Suprapubic skin (tissue), 4 donors: ENCODE measurements at regions not wholly inside any gene's neighbourhood (a gene's known extent, or its start where the extent isn't known, plus 50 kb on each side); places are given as distances from the start of the nearest gene placed in this dataset.

ENCODE experiments used
- DNase-seq, 2 donors: peaks; one replicate each; pipeline ENCODE4 v3.0.0-alpha.2; 2019; ENCODE audit warnings: low spot score in 2 of 2
- H3K27ac ChIP-seq: fragments of 200-600 bp; sonication (generic); one replicate; pipeline ENCODE4 v1.5.1; 2019
- H3K27me3 ChIP-seq: fragments of 200-600 bp; sonication (generic); one replicate; pipeline ENCODE4 v1.5.1; 2019
- H3K36me3 ChIP-seq: fragments of 200-600 bp; sonication (generic); one replicate; pipeline ENCODE4 v1.5.1; 2019
- H3K4me1 ChIP-seq: fragments of 200-600 bp; sonication (generic); one replicate; pipeline ENCODE4 v1.5.1; 2019
- H3K4me3 ChIP-seq: fragments of 200-600 bp; sonication (generic); one replicate; pipeline ENCODE4 v1.5.1; 2019; ENCODE audit warnings: mild to moderate bottlenecking
- H3K9me3 ChIP-seq: fragments of 200-600 bp; sonication (generic); one replicate; pipeline ENCODE4 v1.5.1; 2019
- CTCF ChIP-seq, 2 donors: fragments of 200-600 bp in 1 of 2; fragments of 450-650 bp in 1 of 2; sonication (generic) in 1 of 2; IDR thresholded peaks; one replicate each; pipeline ENCODE4 v1.5.1; 2016 to 2019; ENCODE audit warnings: antibody characterized with exemption in 2 of 2, mild to moderate bottlenecking in 1 of 2, moderate library complexity in 1 of 2
- EP300 ChIP-seq: sonication (generic); formaldehyde crosslinking; IDR thresholded peaks from one replicate; pipeline ENCODE4 v1.6.1; 2017; ENCODE audit warnings: antibody characterized with exemption
- POLR2A ChIP-seq, 2 donors: fragments of 450-650 bp; IDR thresholded peaks; one replicate each; pipeline ENCODE4 v1.6.1; 2017; ENCODE audit warnings: antibody characterized with exemption in 2 of 2, mild to moderate bottlenecking in 2 of 2, moderate library complexity in 2 of 2
- POLR2AphosphoS5 ChIP-seq, 3 donors: sonication (generic); formaldehyde crosslinking; IDR thresholded peaks; one replicate each; pipeline ENCODE4 v1.6.1; 2017; ENCODE audit warnings: antibody characterized with exemption in 3 of 3
- WGBS: methylation state at CpG from one replicate; pipeline ENCODE4 v1.1.5; 2018; 5-methylcytosine and 5-hydroxymethylcytosine counted together

- H3K4me3 ChIP-seq = no peak overlapping the region
- no peaks in the 10 kb centered on the region for H3K4me1 ChIP-seq
- H3K9me3 ChIP-seq = no peaks in the 10 kb centered on the region
- WGBS = 89% methylated on average over 1 of the region's 1 CpG
- no peaks in the 10 kb centered on the region for H3K36me3 ChIP-seq
- TF ChIP-seq POLR2AphosphoS5 (IDR thresholded peaks at IDR 0.05) = no peak
- no peak for TF ChIP-seq POLR2A (IDR thresholded peaks at IDR 0.05)
- no peak for TF ChIP-seq CTCF (IDR thresholded peaks at IDR 0.05)
- TF ChIP-seq EP300 = no peak
- H3K27me3 ChIP-seq = no peaks in the 10 kb centered on the region
- no peak overlapping the region for H3K27ac ChIP-seq
- DNase-seq = no peak
Measured at GRCh38 chr5:143732402-143732801, 79.6 kb upstream of the HMHB1 start.

GRCh38 chr5:143730112-143730801 lies 81.7 kb upstream of the HMHB1 start:
- H3K9me3 ChIP-seq = no peaks in the 10 kb centered on the region
- no peak for DNase-seq
- no peaks in the 10 kb centered on the region for H3K4me1 ChIP-seq
- H3K27ac ChIP-seq = no peak overlapping the region
- TF ChIP-seq POLR2A (IDR thresholded peaks at IDR 0.05) (no peak), POLR2AphosphoS5 (IDR thresholded peaks at IDR 0.05) (no peak)
- H3K4me3 ChIP-seq = no peak overlapping the region
- 94% methylated on average over 3 of the region's 3 CpGs for WGBS
- H3K36me3 ChIP-seq = no peaks in the 10 kb centered on the region
- no peaks in the 10 kb centered on the region for H3K27me3 ChIP-seq

- no peak for TF ChIP-seq POLR2AphosphoS5 (IDR thresholded peaks at IDR 0.05)
- TF ChIP-seq POLR2A (IDR thresholded peaks at IDR 0.05) = no peak
- no peak for TF ChIP-seq EP300
- Histone ChIP-seq H3K27ac (no peak overlapping the region), H3K27me3 (no peaks in the 10 kb centered on the region), H3K4me1 (no peaks in the 10 kb centered on the region), H3K4me3 (no peak overlapping the region), H3K9me3 (no peaks in the 10 kb centered on the region), H3K36me3 (no peaks in the 10 kb centered on the region)
- 58% methylated on average over 1 of the region's 1 CpG for WGBS
- no peak for DNase-seq
Measured at GRCh38 chr5:143729334-143729946, 82.5 kb upstream of the HMHB1 start.

- Histone ChIP-seq H3K27ac (no peak overlapping the region), H3K36me3 (no peaks in the 10 kb centered on the region), H3K4me1 (no peaks in the 10 kb centered on the region), H3K9me3 (no peaks in the 10 kb centered on the region), H3K4me3 (no peak overlapping the region), H3K27me3 (no peaks in the 10 kb centered on the region)
- no peak for DNase-seq
- TF ChIP-seq POLR2AphosphoS5 (IDR thresholded peaks at IDR 0.05) = no peak
- TF ChIP-seq POLR2A (IDR thresholded peaks at IDR 0.05) = no peak
- TF ChIP-seq CTCF (IDR thresholded peaks at IDR 0.05) = no peak
- no peak for TF ChIP-seq EP300
Measured at GRCh38 chr5:143723159-143723558, 88.8 kb upstream of the HMHB1 start.

GRCh38 chr5:143721925-143722324 lies 90.0 kb upstream of the HMHB1 start:
- TF ChIP-seq CTCF (IDR thresholded peaks at IDR 0.05) = no peak
- no peak for TF ChIP-seq POLR2A (IDR thresholded peaks at IDR 0.05)
- TF ChIP-seq POLR2AphosphoS5 (IDR thresholded peaks at IDR 0.05) = no peak
- no peak for TF ChIP-seq EP300
- Histone ChIP-seq H3K4me3 (no peak overlapping the region), H3K9me3 (no peaks in the 10 kb centered on the region), H3K4me1 (no peaks in the 10 kb centered on the region), H3K36me3 (no peaks in the 10 kb centered on the region), H3K27me3 (no peaks in the 10 kb centered on the region), H3K27ac (no peak overlapping the region)
- no peak for DNase-seq

- Histone ChIP-seq H3K27me3 (no peaks in the 10 kb centered on the region), H3K4me3 (no peak overlapping the region), H3K9me3 (no peaks in the 10 kb centered on the region), H3K27ac (no peak overlapping the region), H3K4me1 (no peaks in the 10 kb centered on the region), H3K36me3 (no peaks in the 10 kb centered on the region)
- 76% methylated on average over 5 of the region's 5 CpGs for WGBS
- TF ChIP-seq POLR2A (IDR thresholded peaks at IDR 0.05) (no peak), EP300 (no peak), POLR2AphosphoS5 (IDR thresholded peaks at IDR 0.05) (no peak), CTCF (IDR thresholded peaks at IDR 0.05) (no peak)
- DNase-seq = no peak
Measured at GRCh38 chr5:143720689-143721088, 91.3 kb upstream of the HMHB1 start.
